BJ (cell line): ENCODE measurements at regions not wholly inside any gene's neighbourhood (a gene's known extent, or its start where the extent isn't known, plus 50 kb on each side); places are given as distances from the start of the nearest gene placed in this dataset.

Experiments used
- CTCF ChIA-PET: fragments of 350-600 bp; formaldehyde crosslinking; extraction: SDS; loops from one replicate; lab custom pipeline; 2021; ENCODE audit warnings: antibody characterized with exemption, inconsistent platforms; lab: Yijun Ruan, JAX
- POLR2A ChIA-PET: fragments of 300-600 bp; sonication (Branson Sonifier 250); formaldehyde crosslinking; extraction: SDS; loops from one replicate; lab custom pipeline; 2021; ENCODE audit warnings: antibody characterized with exemption; lab: Charles Lee
- DNase-seq: peaks from one replicate; pipeline ENCODE4 v3.0.0-alpha.2; 2011; ENCODE audit warnings: low read depth
- H3K27me3 ChIP-seq: 2 replicates; pipeline ENCODE4 v1.6.0; 2011; ENCODE audit warnings: low read length; ENCODE audit not compliant: control insufficient read depth, insufficient read depth
- H3K36me3 ChIP-seq: 2 replicates; pipeline ENCODE4 v1.5.1; 2011; ENCODE audit warnings: low read length; ENCODE audit not compliant: control insufficient read depth, insufficient read depth
- H3K4me3 ChIP-seq: 2 replicates; pipeline ENCODE4 v1.5.1; 2011; ENCODE audit warnings: low read depth, mild to moderate bottlenecking, control low read depth, low read length
- TF ChIP-seq, protein P1 (sequence below): IDR thresholded peaks from 2 replicates; pipeline ENCODE4 v1.5.1; 2011; ENCODE audit warnings: low read depth, mild to moderate bottlenecking, control low read depth, inconsistent platforms, low read length, moderate library complexity; ENCODE audit not compliant: insufficient read depth

DNA sequence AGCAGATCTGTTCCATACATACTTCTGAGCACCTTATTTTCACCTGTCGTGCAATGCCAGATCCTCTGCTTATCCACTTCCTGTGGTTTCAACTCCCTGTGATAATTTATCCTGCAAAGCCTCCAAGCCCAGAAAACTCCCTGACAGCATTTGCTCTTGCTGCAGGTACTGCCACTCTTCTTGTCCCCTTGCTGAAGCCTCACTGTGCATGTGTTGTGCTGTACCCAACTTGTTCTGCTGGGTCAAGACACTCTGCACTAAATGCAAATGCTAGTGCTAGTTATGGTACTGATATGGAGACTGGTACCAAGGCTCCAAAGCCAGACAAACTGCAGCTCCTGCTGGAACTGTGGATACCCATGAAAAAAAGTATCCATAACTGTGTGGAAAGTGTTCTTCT, 315.4 kb upstream of the MIR17HG start:
- ChIA-PET POLR2A (no interaction called here), CTCF (interaction anchor here (0.6 kb wide), 1 partner anchor 60 kb away, joined by 3 read pairs; no protein-coding TSS in a partner anchor)
- no peak for DNase-seq
- TF ChIP-seq, protein P1, sequence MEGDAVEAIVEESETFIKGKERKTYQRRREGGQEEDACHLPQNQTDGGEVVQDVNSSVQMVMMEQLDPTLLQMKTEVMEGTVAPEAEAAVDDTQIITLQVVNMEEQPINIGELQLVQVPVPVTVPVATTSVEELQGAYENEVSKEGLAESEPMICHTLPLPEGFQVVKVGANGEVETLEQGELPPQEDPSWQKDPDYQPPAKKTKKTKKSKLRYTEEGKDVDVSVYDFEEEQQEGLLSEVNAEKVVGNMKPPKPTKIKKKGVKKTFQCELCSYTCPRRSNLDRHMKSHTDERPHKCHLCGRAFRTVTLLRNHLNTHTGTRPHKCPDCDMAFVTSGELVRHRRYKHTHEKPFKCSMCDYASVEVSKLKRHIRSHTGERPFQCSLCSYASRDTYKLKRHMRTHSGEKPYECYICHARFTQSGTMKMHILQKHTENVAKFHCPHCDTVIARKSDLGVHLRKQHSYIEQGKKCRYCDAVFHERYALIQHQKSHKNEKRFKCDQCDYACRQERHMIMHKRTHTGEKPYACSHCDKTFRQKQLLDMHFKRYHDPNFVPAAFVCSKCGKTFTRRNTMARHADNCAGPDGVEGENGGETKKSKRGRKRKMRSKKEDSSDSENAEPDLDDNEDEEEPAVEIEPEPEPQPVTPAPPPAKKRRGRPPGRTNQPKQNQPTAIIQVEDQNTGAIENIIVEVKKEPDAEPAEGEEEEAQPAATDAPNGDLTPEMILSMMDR, result no peak
- Histone ChIP-seq H3K36me3 (no peaks in the 10 kb centered on the region), H3K4me3 (no peak overlapping the region), H3K27me3 (no peaks in the 10 kb centered on the region)

DNA sequence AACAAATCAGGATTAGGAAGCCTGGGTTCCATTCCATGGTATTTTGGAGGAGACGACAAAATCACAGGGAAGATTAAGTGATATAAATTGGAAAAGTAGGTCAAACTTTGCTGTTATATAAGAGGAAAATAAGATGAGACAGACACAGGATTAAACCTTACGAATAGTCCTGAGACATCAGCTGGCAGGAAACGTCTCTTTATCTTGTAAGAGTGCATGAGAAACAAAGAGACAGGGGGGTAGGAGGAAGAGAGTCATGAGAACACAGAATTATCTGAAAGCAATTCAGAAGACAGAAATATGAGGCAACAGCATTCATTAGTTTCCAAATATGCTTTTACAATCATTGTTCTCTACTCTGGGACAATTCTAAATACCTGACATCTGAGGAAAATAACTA, 310.6 kb upstream of the MIR17HG start:
- TF ChIP-seq, protein P1, result no peak
- CTCF ChIA-PET, result no interaction called here
- H3K4me3 ChIP-seq, result no peak overlapping the region
- H3K36me3 ChIP-seq, result no peaks in the 10 kb centered on the region
- H3K27me3 ChIP-seq, result no peaks in the 10 kb centered on the region
- POLR2A ChIA-PET, result no interaction called here
- DNase-seq, result no peak

DNA sequence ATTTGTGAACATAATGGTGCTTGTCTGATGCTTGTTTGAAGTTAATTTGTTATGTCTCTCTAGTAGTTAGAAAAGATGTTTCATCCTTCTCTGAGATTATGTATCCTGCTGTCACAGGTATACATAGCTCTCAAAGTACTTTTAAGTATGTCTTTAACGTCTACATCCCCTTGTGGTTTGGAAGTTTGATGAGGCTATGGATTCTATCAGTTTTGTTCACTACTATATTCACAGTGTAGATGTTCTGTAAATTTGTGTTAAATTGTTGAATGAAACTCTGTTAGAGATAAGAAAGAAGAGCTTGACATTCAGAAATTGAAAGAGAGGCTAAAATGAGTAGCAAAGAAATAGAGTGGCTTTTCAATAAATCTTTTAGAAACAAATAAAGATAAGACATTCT, 304.6 kb upstream of the MIR17HG start:
- Histone ChIP-seq H3K27me3 (no peaks in the 10 kb centered on the region), H3K4me3 (no peak overlapping the region), H3K36me3 (no peaks in the 10 kb centered on the region)
- ChIA-PET CTCF (no interaction called here), POLR2A (no interaction called here)
- TF ChIP-seq, protein P1, result no peak
- no peak for DNase-seq

DNA sequence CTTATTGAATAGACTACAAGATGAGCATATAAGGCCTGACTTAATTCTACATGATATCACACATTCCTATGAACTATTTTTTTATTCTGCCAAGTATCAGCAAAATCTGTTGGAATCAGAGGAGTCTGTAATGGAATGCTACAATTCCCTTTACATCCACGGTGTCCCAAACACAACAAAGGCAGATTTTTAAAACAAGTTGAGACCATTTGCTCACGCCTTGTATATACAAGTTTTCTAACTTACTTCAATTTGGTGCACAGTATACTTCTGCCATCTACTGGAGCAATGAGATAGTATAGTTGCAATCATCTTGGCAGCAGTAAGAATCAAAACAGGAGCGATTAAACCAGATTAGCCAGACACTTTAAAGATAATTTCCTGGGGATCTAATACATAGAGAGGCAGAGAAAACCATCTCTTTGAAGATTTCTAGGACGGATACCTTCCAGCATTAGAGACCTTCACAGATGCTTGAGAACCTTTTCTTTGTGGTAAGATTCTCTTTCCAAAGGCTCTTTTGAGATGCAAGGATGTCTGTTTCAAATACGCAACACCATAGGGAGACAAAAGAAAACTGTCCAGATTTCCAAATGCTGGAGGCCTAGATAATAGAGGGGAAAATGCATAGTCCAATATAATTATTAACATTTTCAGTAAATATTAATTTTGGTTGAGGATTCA, 302.0 kb upstream of the MIR17HG start:
- POLR2A ChIA-PET, result no interaction called here
- DNase-seq, result no peak
- H3K27me3 ChIP-seq, result no peaks in the 10 kb centered on the region
- TF ChIP-seq, protein P1, result no peak
- no peaks in the 10 kb centered on the region for H3K36me3 ChIP-seq
- H3K4me3 ChIP-seq, result no peak overlapping the region
- CTCF ChIA-PET, result no interaction called here

DNA sequence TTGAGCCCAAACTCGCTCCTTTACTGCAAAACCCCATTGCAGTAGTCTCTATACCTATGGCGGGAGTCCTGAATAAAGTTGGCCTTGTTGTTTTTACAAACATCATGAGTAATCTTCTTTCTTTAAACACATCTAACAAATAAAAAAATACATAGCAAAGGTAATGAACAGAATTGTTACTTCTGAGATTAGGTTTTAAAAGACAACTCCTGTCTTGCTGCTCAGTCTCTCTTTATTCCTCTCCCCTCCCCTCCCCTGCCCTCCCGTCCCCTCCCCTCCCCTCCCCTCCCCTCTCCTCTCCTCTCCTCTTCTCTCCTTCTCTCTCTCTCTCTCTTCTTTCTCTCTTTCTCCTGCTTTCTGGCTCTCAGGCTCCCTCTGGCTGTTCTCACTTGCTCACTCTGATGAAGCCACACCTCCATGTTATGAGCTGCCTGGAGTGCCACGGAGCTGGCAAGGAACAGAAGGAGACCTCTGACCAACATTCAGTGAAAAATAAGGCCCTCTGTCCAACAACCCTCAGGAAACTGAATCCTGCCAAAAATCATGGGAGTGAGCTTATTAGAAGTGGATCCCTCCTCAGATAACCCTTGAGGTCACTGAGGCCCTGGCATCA, 300.7 kb upstream of the MIR17HG start:
- CTCF ChIA-PET, result no interaction called here

More for the DNA sequence above, 300.7 kb upstream of the MIR17HG start:
- no peak for DNase-seq
- POLR2A ChIA-PET, result no interaction called here
- no peaks in the 10 kb centered on the region for H3K36me3 ChIP-seq
- no peaks in the 10 kb centered on the region for H3K27me3 ChIP-seq
- TF ChIP-seq, protein P1, result no peak
- H3K4me3 ChIP-seq, result no peak overlapping the region
